PC-3 (cell line): ENCODE measurements at regions not wholly inside any gene's neighbourhood (a gene's known extent, or its start where the extent isn't known, plus 50 kb on each side); places are given as distances from the start of the nearest gene placed in this dataset.

Source experiments
- EZH2 ChIP-seq: fragments of 300-600 bp; sonication (generic); IDR thresholded peaks from one replicate; pipeline ENCODE4 v1.6.1; 2017; ENCODE audit warnings: antibody characterized with exemption, mild to moderate bottlenecking, low read length; ENCODE audit not compliant: unreplicated experiment
- EZH2phosphoT487 ChIP-seq: fragments of 300-600 bp; sonication (generic); IDR thresholded peaks from 2 replicates; pipeline ENCODE4 v1.6.1; 2018; ENCODE audit warnings: mild to moderate bottlenecking, antibody characterized with exemption, low read length, borderline replicate concordance
- TF ChIP-seq, protein P1 (sequence below): fragments of 300-600 bp; sonication (generic); conservative IDR thresholded peaks from 2 replicates; pipeline ENCODE4 v1.5.1; 2017; ENCODE audit warnings: antibody characterized with exemption, low read depth, mild to moderate bottlenecking, low read length

DNA sequence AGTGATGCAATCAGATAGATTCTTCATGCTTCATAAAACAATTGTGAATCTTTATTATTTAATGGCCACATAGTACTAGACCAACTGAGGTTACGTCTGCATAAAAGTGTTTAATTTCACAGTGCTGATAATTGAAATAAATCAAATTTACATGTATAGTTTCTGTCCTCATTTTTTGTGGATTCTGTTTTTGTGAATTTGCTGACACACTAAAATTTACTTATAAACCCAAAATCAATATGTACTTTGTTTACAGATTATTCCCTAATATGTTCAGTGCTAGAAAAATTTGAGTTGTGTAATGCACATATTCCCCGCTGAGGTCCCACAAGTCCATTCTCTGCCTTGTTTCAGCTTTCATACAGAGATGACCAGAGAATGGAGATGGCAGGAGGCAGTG is 759.8 kb downstream of the CENPC start:
- TF ChIP-seq, protein P1, sequence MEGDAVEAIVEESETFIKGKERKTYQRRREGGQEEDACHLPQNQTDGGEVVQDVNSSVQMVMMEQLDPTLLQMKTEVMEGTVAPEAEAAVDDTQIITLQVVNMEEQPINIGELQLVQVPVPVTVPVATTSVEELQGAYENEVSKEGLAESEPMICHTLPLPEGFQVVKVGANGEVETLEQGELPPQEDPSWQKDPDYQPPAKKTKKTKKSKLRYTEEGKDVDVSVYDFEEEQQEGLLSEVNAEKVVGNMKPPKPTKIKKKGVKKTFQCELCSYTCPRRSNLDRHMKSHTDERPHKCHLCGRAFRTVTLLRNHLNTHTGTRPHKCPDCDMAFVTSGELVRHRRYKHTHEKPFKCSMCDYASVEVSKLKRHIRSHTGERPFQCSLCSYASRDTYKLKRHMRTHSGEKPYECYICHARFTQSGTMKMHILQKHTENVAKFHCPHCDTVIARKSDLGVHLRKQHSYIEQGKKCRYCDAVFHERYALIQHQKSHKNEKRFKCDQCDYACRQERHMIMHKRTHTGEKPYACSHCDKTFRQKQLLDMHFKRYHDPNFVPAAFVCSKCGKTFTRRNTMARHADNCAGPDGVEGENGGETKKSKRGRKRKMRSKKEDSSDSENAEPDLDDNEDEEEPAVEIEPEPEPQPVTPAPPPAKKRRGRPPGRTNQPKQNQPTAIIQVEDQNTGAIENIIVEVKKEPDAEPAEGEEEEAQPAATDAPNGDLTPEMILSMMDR: no peak
- TF ChIP-seq EZH2: no peak
- no peak for TF ChIP-seq EZH2phosphoT487
